Right atrium auricular region (tissue), 2 donors: ENCODE measurements at regions not wholly inside any gene's neighbourhood (a gene's known extent, or its start where the extent isn't known, plus 50 kb on each side); places are given as distances from the start of the nearest gene placed in this dataset.

Source experiments
- DNase-seq: peaks from one replicate; pipeline ENCODE4 v3.0.0-alpha.2; 2019; ENCODE audit warnings: low spot score
- H3K27ac ChIP-seq, 2 donors: fragments of 200-600 bp; sonication (generic); 1 replicate in 1 of 2; 2 replicates in 1 of 2; pipeline ENCODE4 v1.5.1; 2016 to 2019
- H3K27me3 ChIP-seq, 2 donors: fragments of 200-600 bp; sonication (generic); one replicate each; pipeline versions ENCODE4 v1.5.1 to v1.6.0; 2017 to 2019
- H3K36me3 ChIP-seq: fragments of 200-600 bp; sonication (generic); one replicate; pipeline ENCODE4 v1.5.1; 2016
- H3K4me1 ChIP-seq, 2 donors: fragments of 200-600 bp; sonication (generic); one replicate each; pipeline versions ENCODE4 v1.5.1 to v1.6.0; 2017 to 2019
- H3K4me3 ChIP-seq, 2 donors: fragments of 200-600 bp; sonication (generic); 1 replicate in 1 of 2; 2 replicates in 1 of 2; pipeline ENCODE4 v1.5.1; 2017 to 2019; ENCODE audit warnings: mild to moderate bottlenecking in 1 of 2, moderate library complexity in 1 of 2
- H3K9me3 ChIP-seq, 2 donors: fragments of 200-600 bp; sonication (generic); one replicate each; pipeline ENCODE4 v1.5.1; 2019
- CTCF ChIP-seq, 2 donors: fragments of 200-600 bp; sonication (generic); IDR thresholded peaks; one replicate each; pipeline ENCODE4 v1.5.1; 2019; ENCODE audit warnings: antibody characterized with exemption in 2 of 2

DNA sequence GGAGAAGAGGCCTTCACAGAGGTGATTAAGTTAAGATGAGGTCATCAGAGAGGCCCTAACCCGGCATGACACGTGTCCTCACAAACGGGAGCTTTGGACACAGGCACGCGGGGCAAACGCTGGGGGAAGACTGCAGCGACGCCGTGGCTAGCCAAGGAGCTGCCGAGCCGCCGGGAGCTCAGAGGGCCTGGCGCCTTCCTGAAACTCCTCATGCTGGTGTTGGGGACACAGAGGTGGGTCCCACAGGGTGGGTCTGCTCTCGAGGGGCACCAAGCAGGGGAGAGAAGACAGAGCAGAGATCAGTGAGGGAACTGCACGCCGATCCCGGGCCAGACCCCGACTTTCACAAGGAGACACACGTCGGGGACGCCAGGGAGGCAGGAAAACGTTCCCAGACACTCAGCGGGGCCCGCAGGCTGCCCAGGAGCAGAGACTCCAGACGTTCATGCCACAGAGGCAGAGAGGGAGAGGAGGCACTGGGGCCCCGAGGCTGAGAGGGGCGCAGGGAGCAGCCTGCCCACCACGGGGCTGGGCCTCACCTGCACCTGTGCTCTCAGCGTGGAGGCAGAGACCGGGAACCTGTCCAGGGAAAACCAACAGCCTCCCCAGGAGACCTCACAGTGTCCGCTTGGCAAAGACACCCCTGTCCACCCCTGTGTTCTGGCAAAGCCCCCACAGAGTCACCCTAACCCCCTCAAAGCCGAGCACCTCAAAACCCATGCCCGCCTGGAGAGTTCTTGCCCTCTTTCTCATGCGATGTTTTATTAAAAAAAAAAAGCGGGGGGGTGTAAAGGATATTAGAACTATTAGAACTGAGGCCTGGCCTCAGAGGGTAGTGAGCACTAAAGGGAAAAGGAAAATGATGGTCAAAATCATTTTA, 103.8 kb downstream of the PDGFA start:
- no peak for TF ChIP-seq CTCF (IDR thresholded peaks at IDR 0.05)
- Histone ChIP-seq H3K4me3 (no peak overlapping the region), H3K27me3 (no peaks in the 10 kb centered on the region), H3K9me3 (peaks cover 11 to 20% of the 10 kb centered on the region in 2 donors), H3K36me3 (no peaks in the 10 kb centered on the region), H3K4me1 (no peaks in the 10 kb centered on the region), H3K27ac (no peak overlapping the region)
- DNase-seq, result no peak

- Histone ChIP-seq H3K27me3 (no peaks in the 10 kb centered on the region), H3K36me3 (no peaks in the 10 kb centered on the region), H3K4me3 (no peak overlapping the region), H3K27ac (no peak overlapping the region), H3K9me3 (peaks cover 11 to 20% of the 10 kb centered on the region in 2 donors), H3K4me1 (no peaks in the 10 kb centered on the region)
- no peak for DNase-seq
- TF ChIP-seq CTCF (IDR thresholded peaks at IDR 0.05), result no peak
Observed at GRCh38 chr7:416761-417624, 102.7 kb downstream of the PDGFA start.

DNA sequence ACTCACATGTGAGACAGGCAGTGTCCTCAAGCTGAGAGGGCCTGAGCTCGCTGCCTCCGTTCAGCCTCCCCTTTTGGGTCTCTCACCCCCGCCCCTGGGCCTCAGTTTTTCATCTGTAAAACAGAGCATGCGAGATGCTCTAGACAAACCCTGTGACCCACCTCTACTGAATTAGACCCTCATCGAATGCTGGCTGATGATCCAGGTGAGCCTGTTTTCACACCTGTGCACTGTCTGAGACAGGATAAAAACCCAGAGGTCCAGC, 102.1 kb downstream of the PDGFA start:
- H3K4me3 ChIP-seq, result no peak overlapping the region
- no peak for DNase-seq
- no peaks in the 10 kb centered on the region for H3K4me1 ChIP-seq
- no peak overlapping the region for H3K27ac ChIP-seq
- H3K9me3 ChIP-seq, result peaks cover 11 to 20% of the 10 kb centered on the region in 2 donors
- no peaks in the 10 kb centered on the region for H3K27me3 ChIP-seq
- no peak for TF ChIP-seq CTCF (IDR thresholded peaks at IDR 0.05)
- no peaks in the 10 kb centered on the region for H3K36me3 ChIP-seq

DNA sequence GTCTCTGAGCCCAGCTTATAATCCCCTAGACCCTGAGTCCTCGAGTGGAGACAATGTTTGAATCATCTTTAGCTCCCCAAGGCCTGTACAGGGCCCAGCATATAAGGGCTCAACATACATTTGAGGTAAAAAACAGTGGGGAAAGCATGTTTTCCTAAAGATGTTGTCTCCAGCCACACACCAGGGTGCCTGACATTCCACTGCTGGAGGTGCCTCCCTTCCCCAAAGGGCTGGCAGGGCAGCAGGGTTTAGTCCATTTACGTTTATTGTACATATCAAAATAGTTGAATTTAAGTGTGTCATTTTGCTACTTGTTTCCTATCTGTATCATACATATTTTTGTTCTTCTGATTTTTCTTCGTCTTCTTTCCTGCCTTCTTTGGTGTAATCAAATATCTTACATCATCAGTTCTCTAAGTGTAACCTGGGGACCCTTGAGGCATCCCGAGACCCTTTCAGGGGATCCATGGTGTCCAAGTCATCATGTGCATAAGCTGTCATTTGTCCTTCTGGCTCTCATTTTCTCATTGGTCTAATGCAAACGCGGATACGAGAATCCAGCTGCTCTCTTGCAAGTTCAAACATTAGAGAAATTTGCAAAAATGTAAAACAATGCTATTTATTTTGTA, 101.6 kb downstream of the PDGFA start:
- H3K27ac ChIP-seq, result no peak overlapping the region
- peaks cover 11 to 20% of the 10 kb centered on the region in 2 donors for H3K9me3 ChIP-seq
- H3K27me3 ChIP-seq, result no peaks in the 10 kb centered on the region
- H3K4me1 ChIP-seq, result no peaks in the 10 kb centered on the region
- H3K4me3 ChIP-seq, result no peak overlapping the region
- DNase-seq, result no peak
- TF ChIP-seq CTCF (IDR thresholded peaks at IDR 0.05), result no peak
- H3K36me3 ChIP-seq, result no peaks in the 10 kb centered on the region

DNA sequence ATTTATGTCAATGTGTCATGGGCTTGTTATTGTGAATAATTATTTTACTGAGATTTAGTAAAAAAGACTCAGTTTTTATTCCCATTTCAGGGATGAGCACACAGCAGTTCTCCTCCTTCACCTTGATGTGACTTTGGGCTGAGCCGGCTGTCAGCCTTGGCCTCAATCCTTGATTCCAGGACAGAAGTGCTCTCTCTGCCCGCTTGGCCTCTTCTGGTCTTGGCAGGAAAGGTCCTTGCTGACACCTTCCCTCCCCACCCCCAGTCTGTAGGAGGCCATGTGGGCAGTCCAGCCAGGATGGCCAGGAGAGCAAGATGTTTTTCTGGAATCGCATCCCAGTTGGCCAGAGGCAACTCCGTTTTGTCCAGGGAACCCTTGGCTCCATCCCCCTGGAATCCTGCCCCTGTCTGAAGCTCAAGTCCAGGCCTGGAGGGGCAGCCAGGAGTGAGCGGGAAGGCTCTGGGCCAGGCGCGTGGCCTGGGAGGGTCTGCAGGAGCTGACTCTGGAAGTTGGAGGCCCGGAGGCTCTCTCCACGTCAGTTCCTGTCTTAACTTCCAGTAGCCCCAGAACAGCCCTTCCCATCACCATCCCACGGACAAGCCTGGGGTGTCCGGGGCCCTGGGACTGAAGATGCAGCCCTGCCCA, 100.9 kb downstream of the PDGFA start:
- Histone ChIP-seq H3K4me1 (no peaks in the 10 kb centered on the region), H3K27me3 (no peaks in the 10 kb centered on the region), H3K36me3 (no peaks in the 10 kb centered on the region), H3K9me3 (peaks cover 11 to 20% of the 10 kb centered on the region in 2 donors), H3K27ac (no peak overlapping the region), H3K4me3 (no peak overlapping the region)
- no peak for DNase-seq
- TF ChIP-seq CTCF (IDR thresholded peaks at IDR 0.05), result no peak
